Astrocyte (in vitro differentiated cells and primary cell): ENCODE measurements at regions not wholly inside any gene's neighbourhood (a gene's known extent, or its start where the extent isn't known, plus 50 kb on each side); places are given as distances from the start of the nearest gene placed in this dataset.
A peak's percentile ranks its signal among the peaks of the same experiment; 100 is the strongest.

Experiments
- DNase-seq: peaks from one replicate; pipeline ENCODE4 v3.0.0-alpha.2; 2010; ENCODE audit warnings: low read depth
- FAIRE-seq: peaks from 2 replicates; lab custom pipeline; 2011; peaks lifted over from hg19 to GRCh38; lab: Jason Lieb, UNC
- H2AFZ ChIP-seq: 2 replicates; pipeline ENCODE4 v1.6.0; 2012; ENCODE audit warnings: low read depth, low read length, inconsistent platforms
- H3K27ac ChIP-seq: 2 replicates; pipeline ENCODE4 v1.5.1; 2011; ENCODE audit warnings: low read depth, low read length, inconsistent platforms
- H3K27me3 ChIP-seq: 2 replicates; pipeline ENCODE4 v1.6.0; 2011; ENCODE audit warnings: low read length, inconsistent platforms; ENCODE audit not compliant: insufficient read depth
- H3K36me3 ChIP-seq: 2 replicates; pipeline ENCODE4 v1.5.1; 2011; ENCODE audit warnings: low read length, inconsistent platforms; ENCODE audit not compliant: insufficient read depth
- H3K4me1 ChIP-seq: 2 replicates; pipeline ENCODE4 v1.5.1; 2011; ENCODE audit warnings: low read length, inconsistent platforms; ENCODE audit not compliant: insufficient read depth
- H3K4me2 ChIP-seq: 2 replicates; pipeline ENCODE4 v1.6.0; 2012; ENCODE audit warnings: low read length, inconsistent platforms
- H3K4me3 ChIP-seq: 2 replicates; pipeline ENCODE4 v1.5.1; 2011; ENCODE audit warnings: low read depth, mild to moderate bottlenecking, low read length, inconsistent platforms; ENCODE audit not compliant: insufficient read depth
- H3K79me2 ChIP-seq: 2 replicates; pipeline ENCODE4 v1.6.0; 2012; ENCODE audit warnings: mild to moderate bottlenecking, low read length, inconsistent platforms; ENCODE audit not compliant: insufficient read depth
- H3K9ac ChIP-seq: 2 replicates; pipeline ENCODE4 v1.6.0; 2012; ENCODE audit warnings: mild to moderate bottlenecking, low read length, inconsistent platforms
- H3K9me3 ChIP-seq: 2 replicates; pipeline ENCODE4 v1.5.1; 2012; ENCODE audit warnings: low read depth, mild to moderate bottlenecking, low read length, inconsistent platforms; ENCODE audit not compliant: insufficient read depth
- H4K20me1 ChIP-seq: 2 replicates; pipeline ENCODE4 v1.6.0; 2012; ENCODE audit warnings: low read length, inconsistent platforms; ENCODE audit not compliant: insufficient read depth
- H3K27ac Mint-ChIP-seq: one replicate; pipeline ENCODE4 v1.8.0; 2021; ENCODE audit warnings: mild to moderate bottlenecking, mixed read lengths; ENCODE audit not compliant: unreplicated experiment
- H3K27me3 Mint-ChIP-seq: one replicate; pipeline ENCODE4 v1.8.0; 2021; ENCODE audit warnings: low read depth, mixed read lengths; ENCODE audit not compliant: unreplicated experiment
- H3K36me3 Mint-ChIP-seq: one replicate; pipeline ENCODE4 v1.8.0; 2021; ENCODE audit warnings: low read depth, mixed read lengths; ENCODE audit not compliant: unreplicated experiment
- H3K4me1 Mint-ChIP-seq: one replicate; pipeline ENCODE4 v1.8.0; 2021; ENCODE audit warnings: low read depth, mixed read lengths; ENCODE audit not compliant: unreplicated experiment
- H3K4me3 Mint-ChIP-seq: one replicate; pipeline ENCODE4 v1.8.0; 2021; ENCODE audit warnings: mild to moderate bottlenecking, moderate library complexity, mixed read lengths; ENCODE audit not compliant: unreplicated experiment
- H3K9me3 Mint-ChIP-seq: one replicate; pipeline ENCODE4 v1.8.0; 2021; ENCODE audit warnings: mild to moderate bottlenecking, mixed read lengths; ENCODE audit not compliant: unreplicated experiment
- CTCF ChIP-seq: IDR thresholded peaks from 2 replicates; pipeline ENCODE4 v1.5.1; 2011; ENCODE audit warnings: low read depth, mild to moderate bottlenecking, inconsistent platforms, low read length, moderate library complexity; ENCODE audit not compliant: insufficient read depth
- EZH2 ChIP-seq: IDR thresholded peaks from 2 replicates; pipeline ENCODE4 v1.6.1; 2012; ENCODE audit warnings: mild to moderate bottlenecking, low read length, inconsistent platforms; ENCODE audit not compliant: insufficient read depth

GRCh38 chr5:101035425-101035824, 132.3 kb upstream of the ST8SIA4 start:
- H3K9ac ChIP-seq: no peak overlapping the region
- no peak overlapping the region for H3K4me3 Mint-ChIP-seq

DNA sequence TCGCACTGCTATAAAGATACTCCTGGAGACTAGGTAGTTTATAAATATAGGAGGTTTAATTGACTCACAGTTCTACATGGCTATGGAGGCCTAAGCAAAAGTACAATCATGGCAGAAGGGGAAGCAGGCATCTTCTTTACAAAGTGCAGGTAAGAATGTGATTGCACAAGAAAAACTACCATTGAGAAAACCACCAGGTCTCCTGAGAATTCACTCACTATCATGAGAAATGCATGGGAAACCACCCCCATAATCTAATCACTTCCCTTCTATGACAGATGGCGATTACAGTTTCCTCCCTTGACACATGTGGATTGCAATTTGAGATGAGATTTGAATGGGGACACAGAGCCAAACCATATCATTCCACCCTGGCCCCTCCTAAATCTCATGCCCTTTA, 121.2 kb upstream of the ST8SIA4 start:
- H3K36me3 Mint-ChIP-seq: no peaks in the 10 kb centered on the region
- no peak for TF ChIP-seq CTCF
- TF ChIP-seq EZH2: no peak
- no peaks in the 10 kb centered on the region for H4K20me1 ChIP-seq
- no peak overlapping the region for H2AFZ ChIP-seq
- H3K9me3 ChIP-seq: no peaks in the 10 kb centered on the region
- H3K36me3 ChIP-seq: no peaks in the 10 kb centered on the region
- no peaks in the 10 kb centered on the region for H3K4me1 ChIP-seq
- no peaks in the 10 kb centered on the region for H3K27me3 ChIP-seq
- H3K9ac ChIP-seq: no peak overlapping the region
- no peaks in the 10 kb centered on the region for H3K79me2 ChIP-seq
- no peak overlapping the region for H3K27ac Mint-ChIP-seq
- no peak overlapping the region for H3K4me3 Mint-ChIP-seq
- no peaks in the 10 kb centered on the region for H3K4me1 Mint-ChIP-seq
- H3K9me3 Mint-ChIP-seq: no peaks in the 10 kb centered on the region
- H3K4me2 ChIP-seq: no peak overlapping the region
- H3K4me3 ChIP-seq: no peak overlapping the region
- FAIRE-seq (no peak), DNase-seq (no peak)
- H3K27me3 Mint-ChIP-seq: no peaks in the 10 kb centered on the region
- no peak overlapping the region for H3K27ac ChIP-seq

More at GRCh38 chr5:101035425-101035824, 132.3 kb upstream of the ST8SIA4 start:
- Histone ChIP-seq H3K4me1 (no peaks in the 10 kb centered on the region), H3K36me3 (no peaks in the 10 kb centered on the region), H3K4me2 (no peak overlapping the region), H2AFZ (no peak overlapping the region), H3K9me3 (no peaks in the 10 kb centered on the region), H3K27me3 (no peaks in the 10 kb centered on the region), H4K20me1 (no peaks in the 10 kb centered on the region), H3K79me2 (no peaks in the 10 kb centered on the region), H3K27ac (no peak overlapping the region), H3K4me3 (no peak overlapping the region)
- Mint-ChIP-seq H3K9me3 (no peaks in the 10 kb centered on the region), H3K36me3 (no peaks in the 10 kb centered on the region), H3K27me3 (no peaks in the 10 kb centered on the region), H3K27ac (no peak overlapping the region), H3K4me1 (no peaks in the 10 kb centered on the region)
- FAIRE-seq (no peak), DNase-seq (no peak)
- no peak for TF ChIP-seq CTCF
- no peak for TF ChIP-seq EZH2

GRCh38 chr5:101018299-101018698, 115.2 kb upstream of the ST8SIA4 start:
- Histone ChIP-seq H3K9ac (no peak overlapping the region), H3K27me3 (no peaks in the 10 kb centered on the region), H3K4me3 (no peak overlapping the region), H3K27ac (no peak overlapping the region), H3K79me2 (no peaks in the 10 kb centered on the region), H3K9me3 (no peaks in the 10 kb centered on the region), H3K36me3 (no peaks in the 10 kb centered on the region), H2AFZ (no peak overlapping the region), H4K20me1 (no peaks in the 10 kb centered on the region), H3K4me1 (no peaks in the 10 kb centered on the region), H3K4me2 (no peak overlapping the region)
- H3K4me3 Mint-ChIP-seq: no peak overlapping the region
- no peak overlapping the region for H3K27ac Mint-ChIP-seq
- FAIRE-seq: no peak
- H3K9me3 Mint-ChIP-seq: no peaks in the 10 kb centered on the region
- DNase-seq: peak; percentile 41
- H3K4me1 Mint-ChIP-seq: peaks cover 4% of the 10 kb centered on the region
- H3K27me3 Mint-ChIP-seq: no peaks in the 10 kb centered on the region
- H3K36me3 Mint-ChIP-seq: no peaks in the 10 kb centered on the region
- TF ChIP-seq EZH2: no peak
- no peak for TF ChIP-seq CTCF
